Fibroblast of peridontal ligament (primary cell): ENCODE measurements at regions not wholly inside any gene's neighbourhood (a gene's known extent, or its start where the extent isn't known, plus 50 kb on each side); places are given as distances from the start of the nearest gene placed in this dataset.
"Not testable (repeated sequence)": the region's sequence is repeated elsewhere in the genome, so short reads cannot be mapped to it uniquely, and the experiment has no call there.

ENCODE experiments used
- DNase-seq: peaks from one replicate; pipeline ENCODE4 v3.0.0-alpha.2; 2010; ENCODE audit errors: extremely low read depth

DNA sequence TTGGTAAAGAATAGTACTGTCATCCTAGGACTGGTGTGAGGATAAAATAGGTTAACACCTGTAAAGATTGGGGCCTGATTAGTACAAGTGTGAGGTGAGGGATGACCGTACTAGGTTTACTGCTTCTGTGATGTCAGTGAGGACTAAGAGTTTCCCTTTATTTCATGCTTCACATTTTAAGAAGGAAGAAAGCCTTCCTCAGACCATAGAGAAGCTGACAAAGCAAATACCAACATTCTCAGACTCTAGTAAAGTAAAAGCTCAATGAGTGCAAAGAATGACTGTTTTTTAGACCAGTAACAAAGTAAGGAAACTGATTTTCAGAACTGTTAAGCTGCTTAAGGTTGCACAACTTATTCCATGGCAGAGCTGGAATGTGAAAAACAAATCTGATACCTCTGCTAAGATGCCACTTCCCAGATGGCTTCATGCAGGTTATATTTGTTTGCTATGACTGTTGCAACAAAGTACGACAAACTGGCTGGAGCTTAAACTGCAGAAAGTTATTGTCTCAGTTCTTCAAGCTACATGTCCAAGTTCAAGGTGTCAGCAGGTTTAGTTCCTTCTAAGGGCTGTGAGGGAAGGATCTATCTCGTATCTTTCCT is 354.9 kb downstream of the RSL24D1 start:
- no peak for DNase-seq

DNA sequence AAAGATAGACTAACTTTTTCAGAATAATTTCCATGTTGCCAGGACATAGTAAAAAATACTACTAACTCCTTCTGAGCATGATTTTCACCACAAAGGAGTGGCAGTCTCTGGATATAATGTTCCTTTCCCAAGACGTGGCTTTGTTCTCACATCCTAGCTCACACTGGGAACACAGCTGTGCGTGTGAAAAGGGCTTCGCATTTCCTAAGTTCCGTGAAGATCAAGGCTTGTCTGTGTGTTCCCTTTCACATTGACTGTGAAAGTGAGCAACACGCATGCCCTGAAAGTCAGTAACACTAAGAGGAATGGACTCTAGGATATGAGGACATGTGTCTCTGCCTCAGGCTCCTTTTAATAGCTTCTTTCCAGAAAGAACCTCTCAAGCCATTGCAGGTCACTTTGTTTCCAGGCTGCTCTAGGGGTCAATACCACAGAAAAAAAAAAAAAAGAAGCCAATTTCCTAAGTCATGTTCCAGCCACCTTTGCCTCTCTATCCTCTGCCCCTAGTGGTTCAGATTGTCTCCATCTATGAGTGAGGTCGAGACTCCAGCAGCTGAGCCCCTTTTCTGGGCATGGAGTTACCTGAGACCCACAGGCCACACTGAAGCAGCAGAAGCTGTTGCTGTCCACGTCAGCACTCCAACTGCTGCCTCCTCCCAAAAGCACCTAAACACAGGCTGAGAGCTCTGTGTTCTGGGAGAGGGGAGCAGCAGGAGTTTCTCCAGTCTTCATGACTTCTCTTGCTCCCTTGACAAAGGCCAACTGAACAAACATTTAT is 355.9 kb downstream of the RSL24D1 start:
- no peak for DNase-seq

DNA sequence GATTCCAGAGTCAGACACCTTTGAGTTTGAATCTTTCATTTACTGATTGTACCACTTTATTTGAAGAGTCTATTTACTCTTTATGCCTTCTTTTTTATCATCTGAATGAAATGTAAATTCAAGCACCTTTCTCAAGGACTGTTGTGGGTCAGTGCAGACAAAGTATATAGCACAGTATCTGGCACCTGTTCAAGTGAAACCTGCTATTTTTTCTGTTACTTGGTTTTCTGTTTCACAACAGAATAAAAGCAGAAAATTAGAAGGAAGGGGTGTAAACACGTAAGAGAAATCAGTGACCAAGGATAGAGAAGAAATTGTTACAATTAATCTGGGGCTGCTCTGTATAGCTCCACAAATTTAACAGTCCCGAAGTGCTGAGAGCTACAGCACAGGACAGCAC is 357.4 kb downstream of the RSL24D1 start:
- no peak for DNase-seq

DNA sequence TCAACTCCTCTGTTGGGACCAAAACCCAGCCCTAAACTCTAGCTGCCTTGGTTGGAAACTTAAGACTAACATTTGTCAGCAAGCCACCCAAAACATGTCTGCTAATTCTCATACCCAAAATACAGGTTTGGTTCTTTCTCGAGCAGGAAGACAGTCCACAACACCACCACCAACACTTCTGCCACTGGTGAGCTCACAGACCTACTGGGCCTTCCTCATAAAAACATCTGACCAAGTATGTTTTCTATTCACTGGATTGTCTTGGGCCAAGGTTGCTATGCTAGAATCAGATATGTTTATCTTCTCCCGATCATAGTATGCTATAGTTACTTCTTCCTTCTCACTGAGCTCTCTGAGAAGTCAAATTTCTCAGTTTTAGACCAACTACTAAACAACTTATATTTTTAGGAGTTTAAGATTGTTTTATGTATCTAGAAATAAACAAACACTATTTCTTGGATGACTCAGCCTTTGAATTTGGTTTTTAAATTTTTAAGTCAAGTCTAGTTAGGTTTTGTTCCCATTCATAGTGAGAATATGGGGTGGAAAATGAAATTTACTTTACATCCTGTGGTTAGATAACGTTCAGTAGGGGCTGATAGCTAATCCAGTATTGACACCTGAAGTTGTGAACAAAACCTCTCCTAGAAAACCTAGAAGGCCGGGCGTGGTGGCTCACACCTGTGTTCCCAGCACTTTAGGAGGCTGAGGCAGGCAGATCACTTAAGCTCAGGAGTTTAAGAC is 360.5 kb downstream of the RSL24D1 start:
- no peak for DNase-seq

DNA sequence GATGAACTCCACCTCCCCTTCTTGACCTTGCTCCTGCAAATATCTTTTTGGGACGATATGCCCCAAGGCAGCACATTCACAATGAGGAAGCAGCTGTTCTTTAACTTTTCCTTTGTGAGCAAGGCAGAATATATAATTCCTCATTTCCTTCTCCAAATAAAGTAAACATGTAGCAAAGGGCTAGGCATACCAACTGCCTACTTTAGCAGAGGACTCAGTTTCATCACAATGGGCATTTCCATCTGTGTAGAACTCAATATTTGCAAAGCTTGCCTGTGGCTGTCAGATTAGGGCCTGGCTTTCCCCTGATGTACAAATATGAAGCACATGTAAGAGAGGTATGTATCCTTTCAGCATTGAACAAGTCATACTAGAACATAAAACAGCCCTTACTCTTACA is 366.9 kb downstream of the RSL24D1 start:
- no peak for DNase-seq

DNA sequence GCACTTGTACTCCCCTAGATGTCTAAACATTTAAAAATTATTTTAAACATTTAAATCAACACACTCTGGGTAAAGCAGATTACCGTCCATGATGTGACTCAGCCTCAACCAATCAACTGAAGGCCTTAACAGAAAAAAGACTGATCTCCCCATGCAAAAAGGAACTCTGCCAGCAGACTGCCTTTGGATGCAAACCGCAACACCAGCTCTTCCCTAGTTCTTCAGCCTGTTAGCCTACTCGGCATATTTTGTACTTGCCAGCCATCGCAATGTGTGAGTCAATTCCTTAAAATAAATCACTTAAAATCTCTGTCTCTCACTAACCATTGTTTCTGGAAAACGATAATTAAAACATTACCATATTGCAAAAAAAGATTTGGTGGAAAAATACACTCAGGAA is 375.9 kb downstream of the RSL24D1 start:
- DNase-seq = no peak

DNA sequence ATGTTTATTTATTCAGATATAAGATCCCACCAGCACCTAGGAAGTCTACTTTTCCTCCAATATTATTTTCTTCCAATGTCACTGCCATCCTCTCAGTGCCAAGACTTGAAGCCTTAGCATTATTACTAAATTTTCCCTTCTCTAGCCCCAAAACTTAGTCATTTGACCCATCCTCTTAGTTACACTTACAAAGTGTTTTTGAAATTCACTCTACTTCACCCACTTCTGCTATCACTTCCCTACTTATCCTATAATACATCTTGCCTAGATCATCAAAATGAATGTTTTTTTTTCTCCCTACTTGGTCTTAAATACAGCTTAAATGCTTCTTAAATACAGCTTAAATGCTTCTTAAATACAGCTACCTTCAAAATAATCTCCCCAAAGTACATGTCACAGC is 376.6 kb downstream of the RSL24D1 start:
- DNase-seq = no peak

DNA sequence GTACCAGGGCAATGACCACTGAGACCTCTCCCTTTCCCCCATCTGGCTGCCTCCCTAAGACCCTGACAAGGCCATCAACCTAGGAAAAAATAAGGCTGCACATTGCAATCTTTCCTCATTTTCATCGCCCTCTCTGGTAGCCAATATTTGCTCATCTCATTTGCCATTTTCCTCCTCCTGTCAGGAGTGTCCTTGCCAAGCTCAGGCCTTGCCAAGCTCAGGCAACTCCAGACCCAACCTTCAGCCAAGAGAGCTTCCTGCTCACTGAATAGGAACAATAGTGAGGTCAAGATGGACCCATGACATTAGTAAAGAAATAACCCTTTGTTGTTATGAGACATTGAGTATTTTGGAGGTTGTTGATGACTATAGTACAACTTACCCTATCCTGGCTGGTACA is 380.3 kb downstream of the RSL24D1 start:
- DNase-seq = no peak

DNA sequence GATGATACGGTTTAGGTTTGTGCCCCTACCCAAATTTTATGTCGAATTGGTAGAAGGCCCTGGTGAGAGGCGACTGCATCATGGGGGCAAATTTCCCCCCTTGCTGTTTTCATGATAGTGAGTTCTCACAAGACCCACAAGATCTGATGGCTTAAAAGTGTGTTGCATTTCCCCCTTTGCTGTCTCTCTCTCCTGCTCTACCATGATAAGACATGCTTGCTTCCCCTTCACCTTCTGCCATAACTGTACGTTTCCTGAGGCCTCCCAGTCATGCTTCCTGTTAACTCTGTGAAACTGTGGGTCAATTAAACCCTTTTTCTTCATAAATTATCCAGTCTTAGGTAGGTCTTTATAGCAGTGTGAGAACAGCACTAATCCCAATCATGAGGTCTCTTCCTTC is 381.2 kb downstream of the RSL24D1 start:
- DNase-seq = no peak

DNA sequence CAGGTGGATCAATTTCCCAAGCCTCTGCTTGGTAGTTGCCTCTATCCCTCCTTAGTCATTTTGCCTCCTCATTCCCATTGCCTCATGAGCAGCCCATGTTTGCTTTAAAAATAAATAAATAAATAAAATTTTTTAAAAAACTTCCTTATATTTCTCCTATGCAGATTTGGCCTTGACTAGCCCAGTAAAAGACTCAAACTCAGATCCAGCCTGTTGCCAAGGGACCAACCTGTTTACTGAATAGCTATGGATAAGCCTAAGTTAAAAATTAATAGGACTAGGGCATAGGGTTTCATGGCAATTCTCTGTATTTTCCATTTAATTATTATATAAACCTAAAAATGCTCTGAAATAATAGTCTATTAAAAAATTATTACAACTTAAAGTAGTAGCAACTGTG is 384.4 kb downstream of the RSL24D1 start:
- no peak for DNase-seq

DNA sequence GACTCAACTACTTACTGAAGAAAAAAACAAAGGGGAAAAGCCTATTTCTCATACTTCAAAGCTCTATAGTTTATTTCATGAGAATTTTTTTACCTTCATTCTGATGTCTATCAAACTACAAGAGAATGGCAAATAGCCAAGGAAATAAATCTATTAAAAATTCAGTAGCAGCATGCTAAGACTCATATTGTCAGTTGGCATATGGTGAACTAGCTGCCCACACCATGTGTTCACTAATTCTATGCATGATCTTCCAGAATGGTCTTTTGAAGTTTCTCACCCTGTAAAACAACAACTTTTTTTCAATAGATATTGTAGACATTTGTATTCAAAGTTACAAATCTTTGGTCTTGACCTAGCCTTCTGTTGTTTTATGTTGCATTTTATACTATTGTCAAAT is 386.2 kb downstream of the RSL24D1 start:
- DNase-seq = no peak

DNA sequence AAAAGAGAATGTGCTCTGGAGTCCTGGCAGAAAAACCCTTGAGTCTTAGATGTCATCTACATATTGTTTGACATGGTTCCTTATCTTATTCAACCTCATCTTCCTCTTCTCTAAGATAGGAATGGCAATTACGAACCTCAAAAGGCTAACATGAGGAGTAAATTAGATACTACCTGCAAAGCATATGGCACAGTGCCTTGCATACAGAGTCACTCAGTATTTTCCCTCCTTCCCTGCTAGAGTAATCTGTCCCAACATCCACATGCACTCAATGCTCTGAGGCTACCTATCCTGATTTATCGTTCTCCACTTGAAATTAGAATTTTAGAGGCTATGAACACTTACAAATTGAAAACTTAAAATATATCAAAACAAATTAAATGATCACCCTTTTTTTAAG is 386.7 kb downstream of the RSL24D1 start:
- DNase-seq = no peak

DNA sequence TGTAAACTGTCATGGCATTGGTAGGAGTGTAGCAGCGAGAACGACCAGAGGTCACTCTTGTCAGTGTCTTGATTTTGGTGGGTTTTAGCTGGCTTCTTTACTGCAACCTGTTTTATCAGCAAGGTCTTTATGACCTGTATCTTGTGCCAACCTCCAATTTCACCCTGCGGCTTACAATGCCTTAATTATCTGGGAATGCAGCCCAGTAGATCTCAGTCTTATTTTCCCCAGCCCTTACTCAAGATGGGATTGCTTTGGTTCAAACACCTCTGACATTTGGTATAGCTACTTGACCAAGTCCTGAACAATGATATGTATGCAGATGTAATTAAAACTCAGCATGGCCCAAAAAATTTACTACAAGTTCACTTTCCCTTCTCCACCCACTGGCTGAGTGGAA is 388.4 kb downstream of the RSL24D1 start:
- no peak for DNase-seq

DNA sequence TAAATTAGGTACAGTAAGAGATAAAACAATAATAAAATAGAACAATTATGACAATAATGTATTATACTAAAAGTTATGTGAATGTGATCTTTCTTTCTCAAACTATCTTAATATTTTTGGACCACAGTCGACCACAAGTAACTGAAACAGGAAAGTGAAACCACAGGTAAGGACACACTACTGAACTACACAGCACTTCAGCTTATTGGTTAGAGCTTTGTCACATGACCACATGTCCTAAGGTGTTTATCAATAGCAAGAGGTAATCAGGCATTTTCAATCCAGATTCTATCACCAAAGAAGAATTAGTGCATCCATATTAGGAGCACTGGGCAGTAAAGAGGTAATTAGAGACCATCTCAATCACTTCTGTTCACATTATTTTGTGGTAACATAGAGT is 392.8 kb downstream of the RSL24D1 start:
- no peak for DNase-seq

DNA sequence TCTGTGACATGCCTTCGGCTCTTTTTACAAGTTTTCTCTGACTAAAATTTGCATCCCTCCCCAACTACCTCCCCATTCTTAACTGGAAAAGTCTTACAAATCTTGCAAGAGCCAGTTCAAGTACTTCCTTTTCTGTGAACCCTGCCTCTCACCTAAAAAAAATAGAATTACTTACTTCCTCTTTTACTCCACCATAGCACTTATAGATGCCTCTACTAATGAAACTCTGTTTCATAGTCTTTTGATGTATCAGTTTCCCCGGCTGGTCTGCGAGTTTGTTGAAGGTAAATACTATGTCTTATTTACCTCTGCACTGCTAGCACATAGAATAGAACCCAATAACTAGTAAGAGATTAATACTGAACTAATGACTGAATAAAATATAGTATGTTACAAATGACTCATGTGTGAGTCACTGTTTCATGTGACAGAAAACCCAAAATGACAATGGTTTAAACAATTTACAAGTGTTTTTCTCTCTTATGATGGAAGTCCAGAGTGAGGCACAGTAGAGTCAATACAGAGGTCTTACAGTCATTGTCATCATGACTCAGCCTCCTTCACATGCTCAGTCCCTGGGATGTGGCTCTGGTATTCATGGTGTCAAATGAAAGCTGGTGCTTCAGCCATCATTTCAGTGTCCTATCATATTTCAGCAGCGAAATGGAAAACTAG is 393.5 kb downstream of the RSL24D1 start:
- no peak for DNase-seq

DNA sequence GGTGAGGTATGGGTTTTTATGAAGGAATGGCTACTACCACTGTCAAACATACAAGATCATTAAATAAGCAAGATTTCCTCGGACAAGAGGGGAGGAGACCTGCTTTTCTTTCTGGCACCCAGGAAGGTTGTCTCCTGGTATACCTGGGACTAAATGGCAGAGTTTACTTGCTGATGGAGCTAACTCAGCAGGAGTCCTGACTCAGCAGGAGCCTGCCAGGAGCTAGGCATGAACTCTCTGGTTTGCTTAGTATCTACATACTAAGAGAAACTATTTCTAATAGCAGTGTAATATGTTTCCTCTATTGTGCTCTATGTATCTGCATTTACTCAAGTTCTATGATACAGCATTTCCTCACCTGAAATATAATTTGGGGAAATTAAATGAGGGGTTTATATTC is 404.2 kb downstream of the RSL24D1 start:
- DNase-seq = no peak

DNA sequence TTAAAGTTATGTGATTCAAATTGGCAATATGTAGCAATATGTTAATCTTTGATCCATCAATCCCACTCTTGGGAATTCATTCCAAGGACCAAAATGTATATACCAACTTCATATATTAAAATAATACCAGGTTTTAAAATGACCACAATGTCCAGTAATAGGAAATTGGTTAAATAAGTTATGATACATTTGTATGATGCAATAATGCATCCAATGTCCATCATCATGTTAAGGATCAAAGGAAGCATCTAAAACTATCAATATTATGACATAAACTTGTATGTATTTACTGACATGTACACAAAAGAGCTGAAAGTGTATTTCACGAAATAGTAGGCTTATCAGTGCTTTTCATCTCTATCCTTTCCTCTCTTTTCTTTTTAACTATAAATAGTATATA is 406.0 kb downstream of the RSL24D1 start:
- no peak for DNase-seq

DNA sequence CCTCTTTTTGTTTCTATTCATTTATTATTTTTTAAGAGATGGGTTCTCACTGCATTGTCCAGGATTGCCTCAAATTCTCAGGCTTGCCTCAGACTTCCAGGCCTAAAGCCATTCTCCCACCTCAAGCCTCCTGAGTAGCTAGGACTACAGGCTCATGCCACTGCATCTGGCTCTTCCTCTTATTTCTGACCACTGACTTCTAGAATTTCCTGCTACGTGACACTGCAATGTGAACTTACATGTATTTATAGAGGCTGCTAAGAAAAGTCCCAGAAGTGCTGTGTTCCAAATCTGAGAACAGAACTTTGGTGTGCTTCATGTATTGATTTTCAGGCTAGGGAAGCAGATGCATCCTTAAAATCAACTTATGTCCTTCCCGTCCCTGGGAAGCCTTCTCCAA is 407.4 kb downstream of the RSL24D1 start:
- no peak for DNase-seq

DNA sequence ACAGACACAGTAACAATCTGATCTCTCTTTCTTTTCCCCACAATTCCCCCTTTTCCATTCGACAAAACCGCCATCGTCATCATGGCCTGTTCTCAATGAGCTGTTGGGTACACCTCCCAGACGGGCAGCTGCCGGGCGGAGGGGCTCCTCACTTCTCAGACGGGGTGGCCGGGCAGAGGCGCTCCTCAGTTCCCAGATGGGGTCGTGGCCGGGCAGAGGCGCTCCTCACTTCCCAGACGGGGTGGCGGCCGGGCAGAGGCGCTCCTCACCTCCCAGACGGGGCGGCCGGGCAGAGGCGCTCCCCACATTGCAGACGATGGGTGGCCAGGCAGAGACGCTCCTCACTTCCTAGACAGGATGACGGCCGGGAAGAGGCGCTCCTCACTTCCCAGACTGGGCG is 415.5 kb downstream of the RSL24D1 start:
- not testable (repeated sequence) for DNase-seq

DNA sequence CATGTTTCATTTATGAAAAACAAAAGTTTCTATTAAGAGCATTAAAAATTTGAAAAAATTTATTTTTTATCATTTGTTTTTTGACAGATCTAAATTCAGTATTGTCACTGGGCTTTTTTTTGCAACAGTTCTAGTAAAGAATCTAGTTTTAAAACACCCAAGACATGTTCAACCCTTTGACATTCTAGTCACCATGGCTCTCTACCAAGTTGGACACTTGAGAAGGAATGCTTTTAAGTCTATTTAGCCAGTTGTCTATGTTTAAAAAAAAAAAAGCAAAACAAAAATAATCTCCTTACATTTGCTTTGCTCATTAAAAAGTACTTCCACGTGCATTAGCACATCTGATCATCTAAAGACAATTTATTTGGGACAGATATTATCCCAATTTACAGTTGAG is 417.5 kb downstream of the RSL24D1 start:
- no peak for DNase-seq

DNA sequence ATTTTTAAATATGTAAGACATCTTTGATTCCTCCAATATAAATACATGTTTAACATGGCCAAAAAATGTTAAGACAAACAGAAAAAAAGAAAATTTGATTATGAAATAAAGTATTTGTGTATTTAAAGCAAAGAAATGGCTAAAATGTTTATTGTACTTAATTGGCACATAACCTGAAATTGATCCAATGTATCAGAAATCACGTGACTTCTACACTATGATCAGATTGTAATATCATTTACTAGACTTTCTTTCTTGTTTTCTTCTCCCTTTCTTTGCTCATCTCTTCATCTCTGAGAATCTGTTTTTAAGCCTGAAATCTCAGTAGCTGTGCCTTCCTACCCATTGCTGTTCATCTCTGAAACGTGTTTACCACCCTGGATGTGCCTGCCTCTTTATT is 420.3 kb downstream of the RSL24D1 start:
- DNase-seq = no peak

DNA sequence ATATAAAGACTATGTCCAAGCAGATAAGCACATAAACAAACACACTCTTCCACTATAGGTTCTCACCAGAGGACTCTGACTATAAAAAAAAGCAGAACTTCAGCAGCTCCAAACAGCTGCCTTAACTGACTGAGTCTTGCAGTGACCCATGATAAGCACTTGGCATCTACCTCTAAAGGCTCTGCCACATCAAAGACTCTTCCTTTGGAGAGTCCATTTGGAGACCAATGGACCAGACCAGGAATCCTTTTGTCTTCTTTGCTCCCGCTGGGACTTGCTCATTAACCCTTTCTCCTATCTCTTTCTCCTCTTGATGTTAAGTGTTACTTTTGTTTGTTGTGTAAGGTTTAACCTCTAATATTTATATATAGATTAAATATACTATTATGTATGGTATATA is 424.1 kb downstream of the RSL24D1 start:
- DNase-seq = no peak

DNA sequence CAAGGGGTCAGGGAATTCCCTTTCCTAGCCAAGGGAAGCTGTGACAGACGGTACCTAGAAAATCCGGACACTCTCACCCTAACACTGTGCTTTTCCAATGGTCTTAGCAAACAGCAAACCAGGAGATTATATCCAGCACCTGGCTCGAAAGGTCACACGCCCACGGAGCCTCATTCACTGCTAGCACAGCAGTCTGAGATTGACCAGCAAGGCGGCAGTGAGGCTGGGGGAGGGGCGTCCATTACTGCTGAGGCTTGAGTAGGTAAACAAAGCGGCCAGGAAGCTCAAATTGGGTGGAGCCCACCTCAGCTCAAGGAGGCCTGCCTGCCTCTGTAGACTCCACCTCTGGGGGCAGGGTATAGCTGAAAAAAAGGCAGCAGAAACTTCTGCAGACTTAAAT is 447.3 kb downstream of the RSL24D1 start:
- DNase-seq = not testable (repeated sequence)
